HL-60 (cell line): ENCODE measurements at regions not wholly inside any gene's neighbourhood (a gene's known extent, or its start where the extent isn't known, plus 50 kb on each side); places are given as distances from the start of the nearest gene placed in this dataset.

Experiments
- DNase-seq, 2 experiments: peaks; one replicate each; pipeline ENCODE4 v3.0.0-alpha.2; 2010 to 2020; ENCODE audit warnings: low read depth in 1 of 2, low spot score in 1 of 2
- H3K27ac ChIP-seq: fragments of 250-450 bp; sonication (Bioruptor Pico); replicated peaks from 2 replicates; pipeline ENCODE4 v1.5.1; 2020; ENCODE audit warnings: mild to moderate bottlenecking, moderate library complexity
- H3K27me3 ChIP-seq: fragments of 250-450 bp; sonication (Bioruptor Pico); 2 replicates; pipeline ENCODE4 v1.5.1; 2021; ENCODE audit warnings: mild to moderate bottlenecking, moderate library complexity; ENCODE audit not compliant: insufficient read depth, poor library complexity, severe bottlenecking
- H3K4me3 ChIP-seq: replicated peaks from 2 replicates; pipeline ENCODE4 v1.5.1; 2011; ENCODE audit warnings: mild to moderate bottlenecking, control low read depth, low read length; ENCODE audit not compliant: insufficient read depth
- CTCF ChIP-seq: IDR thresholded peaks from one replicate; pipeline ENCODE4 v1.5.1; 2011; ENCODE audit warnings: low read length, control low read depth, inconsistent platforms; ENCODE audit not compliant: insufficient read depth
- GABPA ChIP-seq: IDR thresholded peaks from 2 replicates; pipeline ENCODE4 v1.6.1; 2012; ENCODE audit warnings: low read depth
- POLR2AphosphoS5 ChIP-seq: IDR thresholded peaks from 2 replicates; pipeline ENCODE4 v1.6.1; 2012; ENCODE audit warnings: low read depth
- REST ChIP-seq: IDR thresholded peaks from 2 replicates; pipeline ENCODE4 v1.6.1; 2012; ENCODE audit warnings: low read depth; ENCODE audit not compliant: insufficient replicate concordance
- SPI1 ChIP-seq: IDR thresholded peaks from 2 replicates; pipeline ENCODE4 v1.6.1; 2012; ENCODE audit warnings: low read depth, mild to moderate bottlenecking, borderline replicate concordance

DNA sequence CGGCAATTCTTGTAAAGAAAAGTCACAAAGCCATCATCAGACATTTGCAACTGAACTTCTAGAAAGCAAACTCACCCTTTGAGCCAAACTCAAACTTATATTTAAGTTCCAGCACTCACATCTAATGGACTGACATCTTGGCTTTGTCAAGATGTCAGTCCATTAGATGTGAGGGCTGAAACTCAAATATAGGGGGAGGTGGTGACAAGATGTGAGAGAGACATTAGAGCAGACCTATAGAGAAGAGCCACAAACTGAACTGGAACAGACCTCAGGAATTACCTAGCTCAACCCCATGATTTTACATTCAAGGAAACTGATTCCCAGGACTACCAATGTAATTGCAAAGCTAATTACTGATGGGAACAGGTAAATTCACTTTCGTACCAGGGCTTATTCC, 543.8 kb downstream of the TNS1 start:
- Histone ChIP-seq H3K27ac (no peak overlapping the region), H3K4me3 (no peak overlapping the region), H3K27me3 (peaks cover 5% of the 10 kb centered on the region)
- DNase-seq: no peak
- no peak for TF ChIP-seq SPI1
- TF ChIP-seq REST: no peak
- TF ChIP-seq GABPA: no peak
- TF ChIP-seq CTCF: no peak
- TF ChIP-seq POLR2AphosphoS5: no peak

GRCh38 chr2:217456016-217456415, 546.8 kb downstream of the TNS1 start:
- Histone ChIP-seq H3K4me3 (no peak overlapping the region), H3K27ac (no peak overlapping the region), H3K27me3 (peaks cover 5% of the 10 kb centered on the region)
- TF ChIP-seq REST (no peak), SPI1 (no peak), GABPA (no peak), CTCF (no peak), POLR2AphosphoS5 (no peak)
- DNase-seq: no peak

DNA sequence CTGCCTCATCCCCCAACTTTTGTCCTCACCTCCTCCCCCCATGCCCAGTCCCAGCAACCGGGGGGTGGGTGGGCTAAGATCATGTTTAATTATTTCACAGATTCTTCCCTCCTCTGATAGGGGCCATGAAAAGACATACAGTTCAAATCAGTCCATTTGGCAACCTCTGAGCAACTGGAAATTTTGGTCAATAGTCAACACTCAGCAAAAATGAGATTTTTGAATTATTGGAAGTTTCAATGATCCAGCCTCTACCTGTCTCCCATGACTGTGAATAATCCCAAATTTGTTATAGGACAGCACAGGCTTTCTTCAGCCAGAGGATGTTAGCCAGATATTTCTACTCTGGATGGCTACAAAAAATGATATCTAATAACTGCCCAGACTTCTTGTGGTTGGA, 549.9 kb downstream of the TNS1 start:
- no peak for DNase-seq
- Histone ChIP-seq H3K27ac (no peak overlapping the region), H3K4me3 (no peak overlapping the region), H3K27me3 (peaks cover 2% of the 10 kb centered on the region)
- no peak for TF ChIP-seq GABPA
- no peak for TF ChIP-seq POLR2AphosphoS5
- TF ChIP-seq SPI1: no peak
- TF ChIP-seq CTCF: no peak

- H3K27me3 ChIP-seq: peaks cover 2% of the 10 kb centered on the region
- no peak for DNase-seq
- no peak for TF ChIP-seq POLR2AphosphoS5
- TF ChIP-seq GABPA: no peak
- no peak for TF ChIP-seq SPI1
- no peak for TF ChIP-seq CTCF
- no peak for TF ChIP-seq REST
- H3K4me3 ChIP-seq: no peak overlapping the region
- H3K27ac ChIP-seq: no peak overlapping the region
Observed at GRCh38 chr2:217451666-217452065, 551.1 kb downstream of the TNS1 start.
